ENCODE measurements at regions not wholly inside any gene's neighbourhood (a gene's known extent, or its start where the extent isn't known, plus 50 kb on each side); places are given as distances from the start of the nearest gene placed in this dataset.
"Not testable (repeated sequence)": the region's sequence is repeated elsewhere in the genome, so short reads cannot be mapped to it uniquely, and the experiment has no call there.

- Mint-ChIP-seq H3K4me1 (ENCODE audit: low read depth, unreplicated experiment) (peaks cover 8% of the 10 kb centered on the region), H3K27me3 (ENCODE audit: insufficient read depth, unreplicated experiment) (peaks cover 15% of the 10 kb centered on the region), H3K36me3 (ENCODE audit: insufficient read depth, unreplicated experiment) (no peaks in the 10 kb centered on the region), H3K27ac (ENCODE audit: unreplicated experiment) (no peak overlapping the region), H3K4me3 (ENCODE audit: unreplicated experiment) (no peak overlapping the region), H3K9me3 (ENCODE audit: unreplicated experiment) (peaks cover 18% of the 10 kb centered on the region)
- POLR2A ChIA-PET = no interaction called here
- Histone ChIP-seq H3K4me3 (ENCODE audit: low read depth, low read length) (no peak overlapping the region), H3K4me1 (no peaks in the 10 kb centered on the region), H3K27me3 (replicated peaks; ENCODE audit: control insufficient read depth, insufficient read depth, low read length) (no peaks in the 10 kb centered on the region), H3K36me3 (ENCODE audit: control insufficient read depth, insufficient read depth, low read length) (no peaks in the 10 kb centered on the region), H3K9me3 (no peaks in the 10 kb centered on the region)
- DNase-seq = no peak
- intact Hi-C loops (cut with micrococcal nuclease; ENCODE audit: unreplicated experiment) = no loop called here
- no peak for TF ChIP-seq CTCF (IDR thresholded peaks at IDR 0.05; ENCODE audit: insufficient read depth in 1 of 2, low read depth in 1 of 2, low read length in 1 of 2, severe bottlenecking in 1 of 2, unreplicated experiment in 1 of 2)
- no TSS peak for BruUV-seq (replicated peaks)
- CTCF ChIA-PET = no interaction called here
Observed at GRCh38 chr5:136736021-136736420, 370.7 kb upstream of the TRPC7 start.

GRCh38 chr5:136735611-136736010, 370.3 kb upstream of the TRPC7 start:
- H3K36me3 Mint-ChIP-seq (ENCODE audit: insufficient read depth, unreplicated experiment); POLR2A ChIA-PET; H3K9me3 ChIP-seq; BruUV-seq (replicated peaks); H3K4me1 Mint-ChIP-seq (ENCODE audit: low read depth, unreplicated experiment); H3K27me3 ChIP-seq (replicated peaks; ENCODE audit: control insufficient read depth, insufficient read depth, low read length); H3K4me1 ChIP-seq; DNase-seq; H3K36me3 ChIP-seq (ENCODE audit: control insufficient read depth, insufficient read depth, low read length); CTCF ChIA-PET; H3K27ac Mint-ChIP-seq (ENCODE audit: unreplicated experiment); H3K4me3 ChIP-seq (ENCODE audit: low read depth, low read length); intact Hi-C loops (cut with micrococcal nuclease; ENCODE audit: unreplicated experiment); H3K4me3 Mint-ChIP-seq (ENCODE audit: unreplicated experiment): not testable (repeated sequence)
- Mint-ChIP-seq H3K27me3 (ENCODE audit: insufficient read depth, unreplicated experiment) (peaks cover 15% of the 10 kb centered on the region), H3K9me3 (ENCODE audit: unreplicated experiment) (peaks cover 18% of the 10 kb centered on the region)

GRCh38 chr5:136734628-136735027, 369.3 kb upstream of the TRPC7 start:
- Mint-ChIP-seq H3K27ac (ENCODE audit: unreplicated experiment) (no peak overlapping the region), H3K9me3 (ENCODE audit: unreplicated experiment) (peaks cover 18% of the 10 kb centered on the region), H3K4me3 (ENCODE audit: unreplicated experiment) (no peak overlapping the region), H3K36me3 (ENCODE audit: insufficient read depth, unreplicated experiment) (no peaks in the 10 kb centered on the region), H3K27me3 (ENCODE audit: insufficient read depth, unreplicated experiment) (peaks cover 15% of the 10 kb centered on the region), H3K4me1 (ENCODE audit: low read depth, unreplicated experiment) (peaks cover 8% of the 10 kb centered on the region)
- Histone ChIP-seq H3K4me3 (ENCODE audit: low read depth, low read length) (no peak overlapping the region), H3K4me1 (no peaks in the 10 kb centered on the region), H3K27me3 (replicated peaks; ENCODE audit: control insufficient read depth, insufficient read depth, low read length) (no peaks in the 10 kb centered on the region), H3K9me3 (no peaks in the 10 kb centered on the region), H3K36me3 (ENCODE audit: control insufficient read depth, insufficient read depth, low read length) (no peaks in the 10 kb centered on the region)
- POLR2A ChIA-PET = no interaction called here
- DNase-seq = no peak
- no TSS peak for BruUV-seq (replicated peaks)
- CTCF ChIA-PET = no interaction called here
- intact Hi-C loops (cut with micrococcal nuclease; ENCODE audit: unreplicated experiment) = no loop called here
- no peak for TF ChIP-seq CTCF (IDR thresholded peaks at IDR 0.05; ENCODE audit: insufficient read depth in 1 of 2, low read depth in 1 of 2, low read length in 1 of 2, severe bottlenecking in 1 of 2, unreplicated experiment in 1 of 2)

GRCh38 chr5:136732751-136733150, 367.4 kb upstream of the TRPC7 start:
- ChIA-PET POLR2A (no interaction called here), CTCF (no interaction called here)

More at GRCh38 chr5:136732751-136733150, 367.4 kb upstream of the TRPC7 start:
- H3K36me3 Mint-ChIP-seq (ENCODE audit: insufficient read depth, unreplicated experiment) = no peaks in the 10 kb centered on the region
- no peak overlapping the region for H3K27ac Mint-ChIP-seq (ENCODE audit: unreplicated experiment)
- peaks cover 6% of the 10 kb centered on the region for H3K27me3 Mint-ChIP-seq (ENCODE audit: insufficient read depth, unreplicated experiment)
- no peak for TF ChIP-seq CTCF (IDR thresholded peaks at IDR 0.05; ENCODE audit: insufficient read depth in 1 of 2, low read depth in 1 of 2, low read length in 1 of 2, severe bottlenecking in 1 of 2, unreplicated experiment in 1 of 2)
- no TSS peak for BruUV-seq (replicated peaks)
- Histone ChIP-seq H3K4me1 (no peaks in the 10 kb centered on the region), H3K9me3 (no peaks in the 10 kb centered on the region), H3K36me3 (ENCODE audit: control insufficient read depth, insufficient read depth, low read length) (no peaks in the 10 kb centered on the region), H3K4me3 (ENCODE audit: low read depth, low read length) (no peak overlapping the region), H3K27me3 (replicated peaks; ENCODE audit: control insufficient read depth, insufficient read depth, low read length) (no peaks in the 10 kb centered on the region)
- intact Hi-C loops (cut with micrococcal nuclease; ENCODE audit: unreplicated experiment) = no loop called here
- no peak overlapping the region for H3K4me3 Mint-ChIP-seq (ENCODE audit: unreplicated experiment)
- peaks cover 8% of the 10 kb centered on the region for H3K4me1 Mint-ChIP-seq (ENCODE audit: low read depth, unreplicated experiment)
- DNase-seq = no peak
- H3K9me3 Mint-ChIP-seq (ENCODE audit: unreplicated experiment) = peaks cover 8% of the 10 kb centered on the region

All from Caco-2 (cell line).